Activated CD4-positive, alpha-beta T cell treated with anti-CD3 and anti-CD28 coated beads for 48 hours (primary cell): ENCODE measurements at regions not wholly inside any gene's neighbourhood (a gene's known extent, or its start where the extent isn't known, plus 50 kb on each side); places are given as distances from the start of the nearest gene placed in this dataset.

Experiments
- DNase-seq: peaks from one replicate; pipeline ENCODE4 v3.0.0-alpha.2; 2020

DNA sequence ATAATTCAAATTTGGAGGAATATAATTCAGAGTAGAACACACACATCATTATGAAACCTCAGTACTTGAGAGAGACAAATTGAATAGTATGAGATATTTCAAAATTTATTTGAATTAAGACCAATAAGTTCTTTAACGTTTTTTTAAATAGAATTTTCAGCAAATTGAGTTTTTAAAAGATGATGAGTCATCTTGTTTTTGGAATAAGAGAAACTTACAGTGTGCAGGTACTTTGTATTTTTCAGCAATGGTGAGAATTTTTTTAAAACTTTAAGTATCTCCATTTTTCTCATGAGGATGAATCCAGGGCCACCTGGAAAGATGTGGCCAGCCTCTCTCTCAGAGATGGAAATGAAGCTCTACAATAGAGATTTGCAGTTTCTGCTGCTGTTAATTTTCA lies 1015.0 kb upstream of the TENM4 start:
- no peak for DNase-seq

DNA sequence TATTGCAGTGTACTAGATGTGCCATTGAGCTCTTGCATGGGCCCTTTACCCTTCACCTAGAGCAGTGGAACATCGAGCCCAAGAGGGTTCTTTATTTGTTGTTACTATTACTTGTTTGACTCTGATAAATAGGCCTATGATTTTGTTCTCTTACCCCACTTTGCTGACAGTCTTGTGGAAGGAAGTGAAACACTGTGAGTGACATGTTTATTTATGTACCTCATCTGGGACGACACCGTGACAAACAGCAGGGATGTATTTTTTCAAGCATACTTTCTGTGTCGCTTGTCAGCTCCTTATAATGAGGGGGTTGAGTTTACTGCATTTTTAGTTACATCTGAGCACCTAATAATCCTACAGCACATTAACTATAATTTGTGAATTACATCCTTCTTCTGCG lies 1010.3 kb upstream of the TENM4 start:
- no peak for DNase-seq

DNA sequence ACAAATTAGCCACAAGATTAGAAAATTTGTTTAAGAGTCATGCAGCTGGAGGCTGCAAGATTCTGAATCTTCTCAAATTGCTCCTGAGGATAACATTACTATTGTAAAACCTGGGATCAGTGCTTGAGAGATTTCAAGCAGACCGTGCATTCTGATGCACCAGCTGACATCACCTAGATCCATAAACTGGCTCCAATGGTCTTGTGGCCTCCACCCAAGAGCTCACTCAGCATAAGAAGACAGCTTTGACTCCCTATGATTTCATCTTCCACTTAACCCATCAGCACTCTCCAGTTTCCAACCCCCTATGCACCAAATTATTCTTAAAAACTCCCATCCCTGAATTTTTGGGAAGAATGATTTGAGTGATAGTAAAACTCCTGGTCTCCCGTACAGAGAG lies 1007.9 kb upstream of the TENM4 start:
- no peak for DNase-seq

DNA sequence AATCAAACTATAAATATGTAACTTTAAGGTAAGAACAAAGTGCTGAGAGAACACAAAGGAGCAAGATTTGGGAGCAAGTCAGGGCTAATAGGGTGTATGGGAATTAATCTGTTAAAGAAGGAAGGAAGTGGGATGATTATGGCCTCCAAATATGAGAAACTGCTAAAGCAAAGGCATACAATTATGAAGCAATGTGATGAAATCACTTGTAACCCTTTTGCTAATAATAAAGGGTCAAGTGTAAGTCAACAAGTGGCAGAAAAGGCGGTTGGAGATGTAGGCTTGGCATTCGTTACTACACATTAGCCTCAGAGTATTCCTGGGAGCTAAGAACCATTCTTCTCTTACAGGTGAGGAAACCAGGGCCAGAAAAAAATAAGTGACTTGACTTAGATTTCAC lies 1002.3 kb upstream of the TENM4 start:
- no peak for DNase-seq

DNA sequence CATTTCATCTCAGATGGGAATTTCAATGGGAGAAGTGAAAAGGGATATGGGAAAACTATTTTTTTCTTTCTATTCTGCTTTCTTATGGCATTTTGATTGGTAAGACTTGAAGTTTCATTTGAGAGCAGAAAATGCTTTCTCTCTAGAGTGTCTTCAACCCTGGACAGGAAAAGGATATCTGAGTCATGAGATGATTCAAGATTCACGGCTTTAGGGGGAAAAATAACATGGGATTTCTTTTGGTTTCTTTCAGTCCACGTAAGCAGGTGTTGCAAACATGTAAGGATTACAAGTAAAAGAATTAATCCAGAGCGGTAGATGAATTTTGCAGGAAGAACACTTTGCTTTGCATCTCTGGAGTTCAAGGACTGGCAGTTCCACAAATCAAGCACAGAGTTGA lies 1001.0 kb upstream of the TENM4 start:
- no peak for DNase-seq

DNA sequence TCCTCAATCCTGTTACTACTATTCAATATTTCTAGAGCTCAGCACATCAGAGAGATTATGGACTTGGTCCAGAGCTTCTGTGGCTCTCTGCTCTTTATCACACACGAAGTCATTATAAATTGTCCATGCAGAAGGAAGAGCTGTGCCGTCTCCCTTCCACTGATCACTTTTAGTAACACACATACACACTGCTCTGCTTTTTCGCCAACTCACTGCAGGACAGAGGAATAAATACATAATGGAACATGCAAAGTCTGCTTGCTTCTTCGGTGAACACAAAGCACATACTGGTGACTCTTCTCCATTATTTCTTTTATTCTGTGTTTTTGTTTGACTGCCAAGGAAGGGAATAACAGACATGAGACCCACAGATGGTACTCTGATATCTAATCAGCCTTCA lies 1000.0 kb upstream of the TENM4 start:
- no peak for DNase-seq

DNA sequence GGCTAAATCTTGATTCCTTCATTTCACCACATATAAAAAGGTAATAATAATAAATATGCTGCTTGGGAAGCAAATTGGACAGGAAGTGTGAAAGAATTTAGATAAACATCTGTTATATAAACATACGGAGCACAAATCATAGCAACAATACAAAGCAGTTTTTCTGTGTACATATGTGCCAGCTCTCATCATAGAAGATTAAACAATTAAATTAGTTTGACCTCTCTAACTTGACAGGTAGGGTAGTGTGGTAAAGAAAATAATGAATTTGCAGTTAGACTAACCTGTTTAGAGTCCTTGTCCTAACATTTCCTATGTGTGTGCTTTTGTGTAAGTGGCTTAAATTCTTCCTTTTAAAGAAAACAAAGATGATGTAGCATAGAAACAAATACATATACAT lies 995.7 kb upstream of the TENM4 start:
- no peak for DNase-seq

DNA sequence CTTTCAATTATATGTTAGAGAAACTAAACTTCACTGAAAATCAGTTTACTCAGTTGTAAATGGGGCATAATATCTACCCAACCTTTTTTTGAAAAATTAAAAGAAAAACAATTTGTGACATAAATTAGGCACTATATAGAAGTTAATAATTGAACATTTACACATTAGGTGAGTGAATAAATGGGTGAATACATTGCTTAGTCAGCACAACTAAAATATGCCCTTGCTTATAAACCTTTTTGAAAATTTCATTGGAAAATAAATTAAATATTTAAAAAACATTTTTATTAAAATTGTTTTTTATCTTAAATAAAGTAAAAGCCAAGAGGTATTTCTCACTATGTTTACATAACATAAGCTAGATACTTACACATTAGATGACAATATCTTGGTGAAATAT lies 994.5 kb upstream of the TENM4 start:
- DNase-seq, result no peak

DNA sequence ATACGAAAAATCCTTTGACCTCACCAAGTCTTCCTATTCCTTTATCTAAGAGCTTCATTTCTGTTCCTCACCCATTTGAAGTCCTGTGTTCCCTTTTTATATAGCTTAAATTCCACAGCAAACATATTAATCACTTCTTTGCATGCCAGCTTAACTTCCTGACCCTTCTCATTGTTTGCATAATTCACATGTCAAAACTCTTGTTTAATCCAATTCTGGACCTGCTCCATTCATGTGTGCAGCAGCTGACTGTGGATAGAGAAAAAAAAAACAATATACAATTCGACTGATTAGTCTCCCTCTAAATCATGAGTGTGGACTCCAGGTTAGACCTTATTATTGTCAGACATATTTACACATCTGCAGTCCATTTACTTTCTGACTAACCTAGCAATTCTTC lies 991.2 kb upstream of the TENM4 start:
- DNase-seq, result no peak

DNA sequence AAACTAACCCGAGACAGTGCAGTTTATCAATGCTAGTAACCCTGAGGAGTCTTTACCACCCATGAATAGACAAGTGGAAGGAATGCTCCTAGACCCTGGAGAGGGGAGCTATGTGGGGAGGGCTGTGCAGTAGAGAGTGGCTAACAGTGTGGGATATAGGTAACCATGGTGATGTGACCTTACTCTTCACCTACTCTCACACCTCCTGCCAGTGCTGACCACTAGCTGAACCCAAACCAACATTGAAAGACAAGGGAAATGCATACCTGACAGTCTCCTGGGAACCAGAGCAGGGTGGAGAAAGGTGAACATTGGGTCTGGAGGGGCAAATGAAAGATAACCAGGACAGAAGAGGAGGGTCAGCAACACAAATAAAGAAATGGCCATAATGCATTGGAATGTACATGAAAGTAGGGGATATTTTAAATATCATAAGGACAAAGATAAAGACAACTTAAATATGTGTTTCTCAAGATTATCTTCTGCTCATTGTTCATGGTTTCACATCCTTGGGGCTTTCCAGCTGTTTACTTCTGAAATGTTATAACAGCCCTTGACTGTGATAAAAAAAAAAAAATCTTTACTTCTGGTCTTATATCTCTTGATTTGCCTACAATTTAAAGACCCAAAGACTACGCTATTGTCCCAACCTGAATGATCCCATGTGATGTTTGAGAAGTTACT lies 983.3 kb upstream of the TENM4 start:
- no peak for DNase-seq

DNA sequence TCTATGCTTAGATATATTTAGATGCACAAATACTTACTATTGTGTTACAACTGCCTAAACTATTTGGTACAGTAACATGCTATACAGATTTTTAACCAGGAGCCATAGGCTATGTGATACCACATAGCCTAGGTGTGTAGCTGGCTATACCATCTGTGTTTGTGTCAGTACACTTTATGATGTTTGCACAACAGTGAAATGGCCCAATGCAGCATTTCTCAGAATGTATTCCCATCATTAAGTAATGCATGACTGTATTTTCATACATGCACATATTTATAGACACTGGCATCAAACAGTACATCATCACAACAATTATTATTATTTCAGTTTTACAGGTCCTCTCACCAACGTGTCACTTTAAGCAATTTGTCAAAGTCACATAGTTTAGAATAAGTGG lies 979.5 kb upstream of the TENM4 start:
- no peak for DNase-seq

DNA sequence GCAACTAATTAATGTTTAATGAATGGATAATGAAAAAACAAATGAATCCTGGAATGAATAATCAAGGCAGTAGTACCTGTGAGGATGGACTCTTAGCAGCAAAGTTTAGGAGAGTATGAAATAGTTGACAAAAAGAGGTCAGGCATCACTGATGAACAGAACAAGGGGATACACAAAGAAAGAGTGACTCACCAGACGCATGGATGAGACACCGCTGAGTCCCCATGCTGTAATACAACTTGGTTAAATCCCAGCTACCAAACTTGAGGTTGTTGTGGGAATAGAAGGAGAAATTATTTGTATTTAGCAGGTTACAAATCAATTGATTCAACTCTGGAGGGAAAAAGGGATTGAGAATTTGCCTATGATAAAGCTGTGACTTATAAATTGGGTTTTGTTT lies 976.9 kb upstream of the TENM4 start:
- no peak for DNase-seq

DNA sequence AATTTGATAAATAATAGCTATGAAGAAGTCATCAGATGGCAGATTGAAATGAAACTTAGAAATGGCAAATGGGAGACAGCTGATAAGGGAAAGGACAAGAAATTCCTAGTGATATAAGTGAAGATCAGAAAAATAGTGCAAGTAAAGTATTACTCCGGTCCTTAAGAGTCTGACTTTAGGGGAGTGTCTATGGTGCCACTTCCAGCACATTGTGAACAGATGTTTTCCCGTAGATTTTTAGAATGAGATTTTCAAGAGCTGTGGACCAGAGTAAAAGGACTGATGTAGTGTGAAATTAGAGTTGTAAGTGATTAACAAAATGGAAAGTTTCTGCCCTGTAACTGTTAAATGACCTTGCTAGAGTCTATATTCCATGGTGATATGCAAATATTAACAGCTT lies 974.8 kb upstream of the TENM4 start:
- DNase-seq, result no peak

DNA sequence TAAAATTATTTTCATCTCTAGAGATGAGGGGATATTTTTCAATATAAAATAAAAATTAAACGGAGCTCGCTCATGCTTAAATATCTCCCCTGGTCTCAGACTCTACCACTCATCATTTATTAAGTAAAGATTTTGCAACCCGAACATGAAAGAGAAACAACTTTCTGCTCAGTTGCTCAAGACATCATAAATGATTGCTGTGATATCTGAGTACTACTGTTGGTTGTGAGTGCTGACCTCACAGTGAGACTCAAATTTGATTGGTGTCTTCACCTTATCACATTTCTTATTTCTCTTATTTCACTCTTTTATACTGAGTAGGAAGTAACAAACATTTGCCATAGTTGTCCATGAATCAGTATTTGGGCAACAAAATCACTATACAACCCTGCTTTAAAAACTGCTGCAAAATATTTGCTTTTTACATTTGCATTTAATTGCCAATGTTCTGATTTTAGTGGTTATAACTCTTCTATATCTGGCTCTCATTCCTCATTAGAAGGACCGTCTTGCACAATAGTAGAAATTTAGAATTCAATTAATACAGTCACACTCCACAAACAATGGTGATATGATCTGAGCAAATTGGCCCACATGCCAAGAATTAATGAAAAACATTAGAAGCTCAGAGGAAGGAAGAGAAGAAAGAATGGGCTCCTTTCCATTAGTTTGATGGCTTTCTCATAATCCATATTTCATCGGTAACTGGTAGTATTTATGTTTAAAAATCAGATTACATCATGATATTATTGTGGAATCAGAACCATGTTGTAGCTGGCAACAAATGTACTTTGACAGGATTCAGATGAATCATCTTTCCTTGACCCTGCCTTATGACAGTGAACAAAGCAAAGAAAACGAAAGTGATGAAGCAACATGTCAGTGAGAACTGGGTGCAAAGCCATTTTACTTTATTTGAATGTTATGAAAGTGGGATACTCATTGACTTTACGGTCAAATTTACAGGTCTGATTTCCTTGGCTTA lies 973.6 kb upstream of the TENM4 start:
- DNase-seq, result no peak

DNA sequence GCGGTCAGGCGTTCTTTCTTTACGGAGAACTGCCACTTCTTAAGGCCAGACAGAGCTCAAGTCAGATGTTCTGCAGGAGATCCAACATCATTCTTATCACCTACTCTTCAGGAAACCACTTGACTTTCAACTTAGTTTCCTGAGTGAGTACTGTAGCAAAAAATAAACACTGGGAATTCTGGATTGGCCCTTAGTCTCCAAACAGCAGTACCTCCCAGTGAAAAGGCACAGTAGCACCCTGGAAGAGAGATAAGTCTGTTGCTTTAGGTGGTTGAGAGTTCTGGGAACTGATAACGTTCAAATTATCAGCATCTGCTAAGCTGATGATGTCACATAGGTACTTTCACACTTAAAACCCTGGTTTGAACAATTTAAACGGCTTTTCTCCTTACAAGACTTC lies 971.8 kb upstream of the TENM4 start:
- DNase-seq, result no peak

DNA sequence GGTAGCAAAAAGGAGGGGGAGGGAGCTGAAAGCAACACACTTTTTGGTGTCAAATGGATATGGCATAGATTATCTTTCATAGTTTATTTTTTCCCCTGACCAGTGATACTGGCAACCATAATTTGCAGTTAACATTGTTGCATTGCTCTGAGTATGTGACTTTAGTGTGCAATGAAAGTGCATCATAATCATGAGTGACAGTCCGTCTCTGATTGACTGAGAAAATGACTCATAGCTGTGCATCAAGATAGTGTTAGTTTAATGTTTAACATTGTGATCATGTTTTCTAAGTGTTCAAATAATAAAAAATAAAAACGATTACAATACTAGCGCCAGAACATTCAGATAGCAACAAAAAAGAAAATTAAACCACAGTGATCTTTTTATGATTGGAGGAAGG lies 952.4 kb upstream of the TENM4 start:
- no peak for DNase-seq

DNA sequence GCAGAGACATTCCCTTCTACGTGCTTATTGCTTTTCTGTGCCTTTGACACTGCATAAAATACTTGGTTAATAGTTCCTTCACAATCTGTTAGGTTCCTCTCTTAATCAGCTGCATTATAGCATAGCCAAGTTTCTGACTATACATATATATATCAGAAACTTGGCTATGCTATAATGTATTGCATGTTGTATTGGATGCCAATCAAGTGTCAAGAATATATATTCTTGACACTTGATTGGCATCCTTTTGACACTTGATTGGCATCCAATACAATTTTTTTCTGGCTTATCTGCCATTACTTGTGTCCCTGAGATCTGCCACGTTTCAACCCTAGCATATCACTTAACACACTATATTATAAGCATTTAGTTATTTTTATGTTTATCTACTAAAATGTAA lies 949.7 kb upstream of the TENM4 start:
- no peak for DNase-seq

DNA sequence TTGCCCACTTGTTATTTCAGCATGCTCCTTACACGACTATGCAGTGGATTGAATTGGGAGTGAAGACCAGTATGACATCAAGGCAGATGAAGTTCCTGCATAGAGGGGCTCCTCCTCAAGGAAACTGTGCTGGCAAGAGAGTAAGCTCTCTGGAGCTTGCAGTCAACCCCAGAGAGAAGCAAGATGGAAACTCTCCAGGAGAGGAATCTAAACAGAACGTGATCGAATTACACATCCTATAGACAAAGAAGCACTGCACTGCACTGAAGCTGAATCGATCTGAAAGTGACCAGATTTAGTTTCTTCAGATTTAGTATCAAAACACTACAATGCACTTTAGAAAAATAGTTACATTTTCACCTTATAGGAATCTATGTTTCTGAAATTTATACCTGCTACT lies 947.7 kb upstream of the TENM4 start:
- DNase-seq, result no peak

DNA sequence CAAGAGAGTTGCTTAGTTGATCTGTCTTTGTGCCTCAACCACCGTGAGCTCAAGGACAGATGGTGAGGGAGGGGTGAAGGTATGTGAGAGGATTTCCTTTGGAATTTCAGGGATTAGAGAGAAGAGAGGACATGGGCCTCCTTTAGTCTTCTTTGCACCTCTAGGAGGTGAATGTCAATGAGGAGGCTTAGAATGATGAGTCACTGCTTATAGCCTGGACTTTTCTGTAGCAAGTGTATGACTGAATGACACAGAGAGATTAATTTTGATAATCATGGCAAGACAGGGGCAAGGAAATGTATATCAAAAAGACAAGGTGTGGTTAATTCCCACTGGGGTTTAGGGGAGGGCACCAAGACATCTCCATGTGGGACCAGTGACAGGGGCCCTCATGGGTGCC lies 947.3 kb upstream of the TENM4 start:
- no peak for DNase-seq

DNA sequence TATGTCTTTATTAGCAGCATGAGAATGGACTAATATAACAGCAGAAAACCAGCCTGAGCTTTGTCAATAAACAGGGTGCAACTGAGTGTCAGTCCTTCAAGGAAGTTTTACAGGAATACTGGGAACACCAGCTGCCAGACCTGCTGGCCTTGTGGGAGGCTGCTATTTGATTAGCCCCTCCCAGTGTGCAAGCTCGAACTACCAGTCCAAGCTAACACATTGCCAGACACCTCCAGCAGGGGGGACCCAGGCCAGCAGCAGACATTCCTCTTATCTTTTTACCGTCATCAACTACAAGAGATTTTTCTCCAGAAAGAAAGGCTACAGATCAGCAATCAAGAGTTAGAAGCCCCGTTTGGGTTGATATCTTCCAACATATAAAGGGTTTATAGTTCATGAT lies 942.8 kb upstream of the TENM4 start:
- DNase-seq, result no peak

DNA sequence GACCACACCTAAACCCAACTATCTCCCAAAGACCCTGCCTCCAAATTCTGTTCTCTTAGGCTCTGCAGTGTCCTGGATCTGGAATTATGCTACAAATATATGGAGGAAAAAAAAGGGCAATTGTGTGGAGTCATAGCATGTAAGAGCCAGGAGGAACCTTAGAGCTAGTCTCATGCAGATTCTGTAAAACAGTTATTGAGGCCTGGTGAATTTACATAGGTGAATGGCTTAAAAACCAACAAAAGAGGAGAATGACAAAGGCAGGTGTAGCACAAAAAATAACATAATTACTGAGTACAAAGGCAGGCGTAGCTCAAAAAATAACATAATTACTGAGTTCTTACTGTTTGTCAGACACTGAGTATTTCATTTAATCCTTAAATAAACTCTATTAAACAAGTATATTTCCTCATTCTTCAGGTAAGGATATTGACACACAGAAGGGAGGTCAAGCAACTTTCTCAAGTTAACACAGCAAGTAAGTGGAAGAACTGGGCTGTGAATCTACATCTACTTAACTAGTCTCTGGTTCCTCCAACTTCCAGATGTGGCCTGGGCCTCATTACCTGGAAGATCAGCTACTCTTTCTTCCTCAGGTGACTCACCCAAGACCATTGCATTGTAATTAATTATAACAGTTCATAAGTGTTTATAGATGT lies 938.9 kb upstream of the TENM4 start:
- DNase-seq, result no peak

DNA sequence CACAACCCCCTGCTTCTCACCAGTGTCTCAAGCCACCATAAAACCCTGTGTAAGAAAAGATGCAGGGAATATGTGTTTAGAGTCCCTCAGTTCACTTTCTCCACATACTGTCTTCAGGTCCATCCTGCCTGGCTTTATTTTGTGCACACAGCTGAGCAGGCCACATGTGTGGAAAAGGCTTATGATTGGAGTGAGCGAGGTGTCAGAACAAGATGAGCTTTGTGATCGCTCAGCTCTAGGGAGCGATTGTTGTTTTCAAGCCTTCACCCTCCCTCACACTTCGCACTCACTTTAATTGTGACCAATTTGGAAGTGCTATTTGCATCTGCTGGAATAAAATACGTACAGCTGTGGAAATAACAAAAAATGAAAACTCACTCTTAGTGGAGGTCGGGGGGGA lies 931.1 kb upstream of the TENM4 start:
- DNase-seq, result no peak

DNA sequence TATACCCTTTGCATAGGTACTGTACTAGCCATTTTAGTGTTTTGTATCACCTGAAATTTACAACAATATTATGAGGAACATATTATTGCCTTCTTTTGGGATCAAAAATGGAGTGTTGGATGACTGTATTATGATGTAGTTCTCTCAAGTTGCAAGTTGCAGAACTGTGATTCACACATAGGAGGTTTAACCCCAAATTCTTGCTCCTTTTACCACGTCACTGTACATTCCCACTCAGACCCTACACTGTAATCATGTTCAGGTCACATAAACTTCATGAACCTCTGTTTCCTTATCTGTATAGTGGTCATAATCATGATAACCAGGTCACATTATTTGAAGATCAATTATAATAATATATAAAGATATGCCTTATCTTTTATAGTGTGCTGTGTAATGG lies 925.1 kb upstream of the TENM4 start:
- DNase-seq, result no peak
